Vagina (tissue), 2 donors: ENCODE measurements at regions not wholly inside any gene's neighbourhood (a gene's known extent, or its start where the extent isn't known, plus 50 kb on each side); places are given as distances from the start of the nearest gene placed in this dataset.

Experiments
- DNase-seq, 2 donors: peaks; one replicate each; pipeline ENCODE4 v3.0.0-alpha.2; 2017; ENCODE audit errors: extremely low spot score in 2 of 2
- H3K27ac ChIP-seq: fragments of 200-600 bp; sonication (generic); one replicate; pipeline ENCODE4 v1.5.1; 2019
- H3K27me3 ChIP-seq: fragments of 200-600 bp; sonication (generic); one replicate; pipeline ENCODE4 v1.5.1; 2019
- H3K36me3 ChIP-seq, 2 donors: fragments of 200-600 bp; sonication (generic); one replicate each; pipeline ENCODE4 v1.5.1; 2017 to 2019
- H3K4me1 ChIP-seq: fragments of 200-600 bp; sonication (generic); one replicate; pipeline ENCODE4 v1.5.1; 2019
- H3K4me3 ChIP-seq, 2 donors: fragments of 200-600 bp; sonication (generic); 1 replicate in 1 of 2; 2 replicates in 1 of 2; pipeline ENCODE4 v1.5.1; 2016 to 2019
- H3K9me3 ChIP-seq: fragments of 200-600 bp; sonication (generic); one replicate; pipeline ENCODE4 v1.5.1; 2019
- CTCF ChIP-seq, 3 experiments: fragments of 450-650 bp in 2 of 3; fragments of 200-600 bp in 1 of 3; sonication (generic) in 1 of 3; IDR thresholded peaks; one replicate each; pipeline ENCODE4 v1.5.1; 2017 to 2019; ENCODE audit warnings: antibody characterized with exemption in 3 of 3, mild to moderate bottlenecking in 2 of 3, moderate library complexity in 2 of 3
- POLR2A ChIP-seq, 2 donors: fragments of 450-650 bp; IDR thresholded peaks; one replicate each; pipeline ENCODE4 v1.6.1; 2017; ENCODE audit warnings: antibody characterized with exemption in 2 of 2, mild to moderate bottlenecking in 2 of 2, moderate library complexity in 2 of 2
- POLR2AphosphoS5 ChIP-seq, 2 donors: sonication (generic); formaldehyde crosslinking; IDR thresholded peaks; one replicate each; pipeline ENCODE4 v1.9.0; 2017; ENCODE audit warnings: antibody characterized with exemption in 2 of 2, mild to moderate bottlenecking in 2 of 2, low read depth in 1 of 2; ENCODE audit not compliant: insufficient read depth in 1 of 2
- intact Hi-C: fragments of 100-400 bp; cut with DNase I; formaldehyde crosslinking; loops from one replicate; pipeline ENCODE4 v1.15.1; 2023

- no peak for TF ChIP-seq POLR2A (IDR thresholded peaks at IDR 0.05)
- TF ChIP-seq CTCF (IDR thresholded peaks at IDR 0.05), result no peak
- TF ChIP-seq POLR2AphosphoS5 (IDR thresholded peaks at IDR 0.05; ENCODE audit: insufficient read depth in 1 of 2, low read depth in 1 of 2), result no peak
- H3K4me1 ChIP-seq, result peaks cover 13% of the 10 kb centered on the region
- H3K27ac ChIP-seq, result no peak overlapping the region
- peak overlapping the region in 1 of 2 donors; percentile 35 for H3K4me3 ChIP-seq
- H3K27me3 ChIP-seq, result no peaks in the 10 kb centered on the region
- no peaks in the 10 kb centered on the region for H3K9me3 ChIP-seq
- no peak for DNase-seq
- H3K36me3 ChIP-seq, result no peaks in the 10 kb centered on the region
- intact Hi-C loops, result no loop called here
Measured at GRCh38 chr10:23695825-23696420, 257.0 kb downstream of the OTUD1 start.

GRCh38 chr10:23696476-23696875 is 257.6 kb downstream of the OTUD1 start:
- H3K4me3 ChIP-seq, result no peak overlapping the region
- no peaks in the 10 kb centered on the region for H3K9me3 ChIP-seq
- H3K4me1 ChIP-seq, result peaks cover 13% of the 10 kb centered on the region
- no peak overlapping the region for H3K27ac ChIP-seq
- no peak for DNase-seq
- TF ChIP-seq POLR2AphosphoS5 (IDR thresholded peaks at IDR 0.05; ENCODE audit: insufficient read depth in 1 of 2, low read depth in 1 of 2), result no peak
- no peak for TF ChIP-seq POLR2A (IDR thresholded peaks at IDR 0.05)
- no peak for TF ChIP-seq CTCF (IDR thresholded peaks at IDR 0.05)
- H3K27me3 ChIP-seq, result no peaks in the 10 kb centered on the region
- intact Hi-C loops, result no loop called here
- no peaks in the 10 kb centered on the region for H3K36me3 ChIP-seq

- no peaks in the 10 kb centered on the region for H3K9me3 ChIP-seq
- no peak overlapping the region for H3K4me3 ChIP-seq
- intact Hi-C loops, result no loop called here
- no peaks in the 10 kb centered on the region for H3K36me3 ChIP-seq
- H3K27me3 ChIP-seq, result no peaks in the 10 kb centered on the region
- no peak overlapping the region for H3K27ac ChIP-seq
- H3K4me1 ChIP-seq, result no peaks in the 10 kb centered on the region
- DNase-seq, result no peak
- TF ChIP-seq CTCF (IDR thresholded peaks at IDR 0.05), result peak; percentile 44 to 73 (median 51)
- no peak for TF ChIP-seq POLR2AphosphoS5 (IDR thresholded peaks at IDR 0.05; ENCODE audit: insufficient read depth in 1 of 2, low read depth in 1 of 2)
Measured at GRCh38 chr10:23702977-23703414, 264.1 kb downstream of the OTUD1 start.

GRCh38 chr10:23715363-23715762 is 276.5 kb downstream of the OTUD1 start:
- no peak for DNase-seq
- H3K4me3 ChIP-seq, result no peak overlapping the region
- H3K36me3 ChIP-seq, result no peaks in the 10 kb centered on the region
- intact Hi-C loops, result no loop called here
- no peak overlapping the region for H3K27ac ChIP-seq
- H3K9me3 ChIP-seq, result no peaks in the 10 kb centered on the region
- no peaks in the 10 kb centered on the region for H3K4me1 ChIP-seq
- no peaks in the 10 kb centered on the region for H3K27me3 ChIP-seq
- no peak for TF ChIP-seq CTCF (IDR thresholded peaks at IDR 0.05)
- no peak for TF ChIP-seq POLR2A (IDR thresholded peaks at IDR 0.05)
- TF ChIP-seq POLR2AphosphoS5 (IDR thresholded peaks at IDR 0.05; ENCODE audit: insufficient read depth in 1 of 2, low read depth in 1 of 2), result no peak

- DNase-seq, result no peak
- Histone ChIP-seq H3K9me3 (no peaks in the 10 kb centered on the region), H3K27me3 (no peaks in the 10 kb centered on the region), H3K27ac (no peak overlapping the region), H3K4me3 (no peak overlapping the region), H3K4me1 (no peaks in the 10 kb centered on the region), H3K36me3 (no peaks in the 10 kb centered on the region)
- TF ChIP-seq CTCF (IDR thresholded peaks at IDR 0.05), result no peak
- no peak for TF ChIP-seq POLR2AphosphoS5 (IDR thresholded peaks at IDR 0.05; ENCODE audit: insufficient read depth in 1 of 2, low read depth in 1 of 2)
- intact Hi-C loops, result no loop called here
Measured at GRCh38 chr10:23717913-23718312, 279.0 kb downstream of the OTUD1 start.
